PFSK-1 (cell line): ENCODE measurements at regions not wholly inside any gene's neighbourhood (a gene's known extent, or its start where the extent isn't known, plus 50 kb on each side); places are given as distances from the start of the nearest gene placed in this dataset.
A peak's percentile ranks its signal among the peaks of the same experiment; 100 is the strongest.

Experiments
- FOXP2 ChIP-seq: optimal IDR thresholded peaks from 2 replicates; pipeline ENCODE3; 2011; ENCODE audit warnings: borderline replicate concordance, control low read depth, inconsistent platforms; ENCODE audit not compliant: insufficient read depth; ENCODE audit errors: extremely low read length, extremely low read depth
- POLR2AphosphoS5 ChIP-seq: IDR thresholded peaks from 2 replicates; pipeline ENCODE4 v1.6.1; 2012; ENCODE audit warnings: low read depth, mild to moderate bottlenecking, control low read depth, low read length, moderate library complexity
- REST ChIP-seq, 2 experiments: IDR thresholded peaks; 2 replicates each; pipeline versions ENCODE4 v1.6.1 to v1.8.0; 2011 to 2012; ENCODE audit warnings: low read depth in 2 of 2, low read length in 2 of 2, control low read depth in 1 of 2, inconsistent platforms in 1 of 2, mild to moderate bottlenecking in 1 of 2, moderate library complexity in 1 of 2; ENCODE audit not compliant: insufficient read depth in 1 of 2
- SIN3A ChIP-seq: IDR thresholded peaks from 2 replicates; pipeline ENCODE4 v1.6.1; 2012; ENCODE audit warnings: mild to moderate bottlenecking, low read length, moderate library complexity, borderline replicate concordance; ENCODE audit not compliant: insufficient read depth
- TAF1 ChIP-seq: IDR thresholded peaks from 2 replicates; pipeline ENCODE4 v1.6.1; 2012; ENCODE audit warnings: low read length, control low read depth, borderline replicate concordance; ENCODE audit not compliant: insufficient read depth

GRCh38 chr16:49140618-49141017 is 141.0 kb downstream of the CBLN1 start:
- TF ChIP-seq SIN3A (no peak), POLR2AphosphoS5 (no peak), REST (IDR thresholded peaks at IDR 0.05; ENCODE audit: insufficient read depth in 1 of 2, low read depth in 2 of 2, low read length in 2 of 2) (no peak), TAF1 (no peak), FOXP2 (no peak)

GRCh38 chr16:49130397-49130796 is 151.2 kb downstream of the CBLN1 start:
- no peak for TF ChIP-seq TAF1
- no peak for TF ChIP-seq REST (IDR thresholded peaks at IDR 0.05; ENCODE audit: insufficient read depth in 1 of 2, low read depth in 2 of 2, low read length in 2 of 2)
- TF ChIP-seq FOXP2 = no peak
- no peak for TF ChIP-seq POLR2AphosphoS5
- TF ChIP-seq SIN3A = no peak

- TF ChIP-seq SIN3A (no peak), TAF1 (no peak), FOXP2 (no peak), REST (IDR thresholded peaks at IDR 0.05; ENCODE audit: insufficient read depth in 1 of 2, low read depth in 2 of 2, low read length in 2 of 2) (no peak), POLR2AphosphoS5 (no peak)
Measured at GRCh38 chr16:49129935-49130334, 151.7 kb downstream of the CBLN1 start.

- no peak for TF ChIP-seq POLR2AphosphoS5
- TF ChIP-seq TAF1 = no peak
Measured at GRCh38 chr16:49128740-49129139, 152.9 kb downstream of the CBLN1 start.

GRCh38 chr16:49127103-49127502 is 154.5 kb downstream of the CBLN1 start:
- TF ChIP-seq SIN3A (no peak), POLR2AphosphoS5 (no peak), TAF1 (no peak), REST (IDR thresholded peaks at IDR 0.05; ENCODE audit: insufficient read depth in 1 of 2, low read depth in 2 of 2, low read length in 2 of 2) (peak; percentile 52 to 91; a peak in 3 of 4 replicates)
